SK-N-SH (cell line): ENCODE measurements at regions not wholly inside any gene's neighbourhood (a gene's known extent, or its start where the extent isn't known, plus 50 kb on each side); places are given as distances from the start of the nearest gene placed in this dataset.

Experiments used
- CTCF ChIA-PET: fragments of 300-600, 350-600 bp; formaldehyde crosslinking; extraction: SDS; loops from one replicate; lab custom pipeline; 2021; lab: Yijun Ruan, JAX
- POLR2A ChIA-PET: fragments of 350-600 bp; sonication (Branson Sonifier 250); formaldehyde crosslinking; extraction: SDS; loops from one replicate; lab custom pipeline; 2020; ENCODE audit warnings: antibody characterized with exemption, inconsistent platforms; lab: Yijun Ruan, JAX
- DNase-seq: peaks from one replicate; pipeline ENCODE4 v3.0.0; 2012
- H2AFZ ChIP-seq: fragments of 200-600 bp; sonication (generic); 2 replicates; pipeline ENCODE4 v1.8.1; 2016; ENCODE audit warnings: antibody characterized with exemption, mild to moderate bottlenecking, low read depth
- H3F3A ChIP-seq: fragments of 200-600 bp; sonication (generic); replicated peaks from 2 replicates; pipeline ENCODE3; 2016; ENCODE audit warnings: antibody characterized with exemption, mild to moderate bottlenecking; ENCODE audit not compliant: insufficient read depth
- H3K27ac ChIP-seq, 2 experiments: fragments of 200-500 bp in 1 of 2; fragments of 200-600 bp in 1 of 2; sonication (Bioruptor generic) in 1 of 2; sonication (generic), shearing (Covaris generic) in 1 of 2; 2 replicates each; pipeline versions ENCODE4 v1.5.1 to v1.6.1; 2014 to 2016; ENCODE audit warnings: low read depth in 2 of 2, inconsistent platforms in 1 of 2, low read length in 1 of 2, mild to moderate bottlenecking in 1 of 2, mixed read lengths in 1 of 2
- H3K27me3 ChIP-seq: fragments of 200-600 bp; sonication (generic), shearing (Covaris generic); 2 replicates; pipeline ENCODE4 v1.6.1; 2016; ENCODE audit warnings: mixed run types; ENCODE audit not compliant: insufficient read depth
- H3K36me3 ChIP-seq, 2 experiments: fragments of 200-500 bp in 1 of 2; fragments of 200-600 bp in 1 of 2; sonication (Bioruptor generic) in 1 of 2; sonication (generic) in 1 of 2; replicated peaks in 1 of 2; 2 replicates each; pipeline versions ENCODE3 to v1.5.1; 2014 to 2016; ENCODE audit warnings: low read length in 1 of 2, mild to moderate bottlenecking in 1 of 2; ENCODE audit not compliant: insufficient read depth in 2 of 2, control insufficient read depth in 1 of 2
- H3K4me1 ChIP-seq, 2 experiments: fragments of 200-500 bp in 1 of 2; fragments of 200-600 bp in 1 of 2; sonication (Bioruptor generic) in 1 of 2; sonication (generic), shearing (Covaris generic) in 1 of 2; 2 replicates each; pipeline versions ENCODE4 v1.5.1 to v1.6.1; 2014 to 2016; ENCODE audit warnings: low read depth in 1 of 2, low read length in 1 of 2, mixed run types in 1 of 2; ENCODE audit not compliant: insufficient read depth in 2 of 2, control insufficient read depth in 1 of 2
- H3K4me2 ChIP-seq: fragments of 200-600 bp; sonication (generic), shearing (Covaris generic); 2 replicates; pipeline ENCODE4 v1.6.1; 2017; ENCODE audit warnings: mixed run types
- H3K4me3 ChIP-seq, 2 experiments: fragments of 200-500 bp in 1 of 2; fragments of 200-600 bp in 1 of 2; sonication (Bioruptor generic) in 1 of 2; sonication (generic), shearing (Covaris generic) in 1 of 2; 2 replicates each; pipeline versions ENCODE4 v1.5.1 to v1.8.1; 2014 to 2016; ENCODE audit warnings: low read depth in 2 of 2, inconsistent platforms in 1 of 2, low read length in 1 of 2, mild to moderate bottlenecking in 1 of 2, mixed read lengths in 1 of 2, moderate library complexity in 1 of 2
- H3K79me2 ChIP-seq: fragments of 200-600 bp; sonication (generic); 2 replicates; pipeline ENCODE4 v1.8.1; 2017; ENCODE audit warnings: mild to moderate bottlenecking; ENCODE audit not compliant: insufficient read depth
- H3K9ac ChIP-seq: fragments of 200-600 bp; sonication (generic); 2 replicates; pipeline ENCODE4 v1.6.1; 2017; ENCODE audit warnings: mixed run types
- H3K9me2 ChIP-seq: fragments of 200-600 bp; sonication (generic); 2 replicates; pipeline ENCODE4 v1.6.1; 2017; ENCODE audit warnings: mixed run types
- H3K9me3 ChIP-seq: fragments of 200-600 bp; sonication (generic); 2 replicates; pipeline ENCODE4 v1.6.1; 2017; ENCODE audit warnings: mixed run types, mild to moderate bottlenecking, moderate library complexity
- H4K20me1 ChIP-seq: fragments of 200-600 bp; sonication (generic); 2 replicates; pipeline ENCODE4 v1.6.1; 2017; ENCODE audit warnings: mild to moderate bottlenecking, mixed run types; ENCODE audit not compliant: insufficient read depth
- CHD2 ChIP-seq: fragments of 150-350 bp; IDR thresholded peaks from 2 replicates; pipeline ENCODE4 v1.6.1; 2018; ENCODE audit warnings: low read length; ENCODE audit not compliant: partially characterized antibody
- CTCF ChIP-seq: fragments of 200-600 bp; sonication (generic); IDR thresholded peaks from 2 replicates; pipeline ENCODE4 v1.6.1; 2017; ENCODE audit warnings: antibody characterized with exemption, mild to moderate bottlenecking, moderate library complexity
- EZH2phosphoT487 ChIP-seq: fragments of 200-600 bp; sonication (generic); IDR thresholded peaks from 2 replicates; pipeline ENCODE4 v1.6.1; 2017; ENCODE audit warnings: low read depth, mixed run types, mild to moderate bottlenecking, antibody characterized with exemption, moderate library complexity, borderline replicate concordance
- FOXJ3 ChIP-seq: sonication (generic); formaldehyde crosslinking; IDR thresholded peaks from 2 replicates; pipeline ENCODE4 v1.5.1; 2020; ENCODE audit warnings: mild to moderate bottlenecking, missing genetic modification reagents
- FOXM1 ChIP-seq: IDR thresholded peaks from 2 replicates; pipeline ENCODE4 v1.4.0; 2012; ENCODE audit warnings: low read depth, mild to moderate bottlenecking
- GABPA ChIP-seq: IDR thresholded peaks from 2 replicates; pipeline ENCODE4 v1.4.0; 2012; ENCODE audit warnings: low read depth, mild to moderate bottlenecking
- GATA2 ChIP-seq: sonication (generic); formaldehyde crosslinking; IDR thresholded peaks from 2 replicates; pipeline ENCODE4 v1.5.0; 2020; ENCODE audit warnings: mild to moderate bottlenecking, missing genetic modification reagents
- JUND ChIP-seq: IDR thresholded peaks from 2 replicates; pipeline ENCODE4 v1.4.0; 2012
- MAX ChIP-seq: IDR thresholded peaks from 2 replicates; pipeline ENCODE4 v1.4.0; 2012; ENCODE audit warnings: low read depth
- MEF2A ChIP-seq: IDR thresholded peaks from 2 replicates; pipeline ENCODE4 v1.4.0; 2012; ENCODE audit warnings: low read depth, borderline replicate concordance
- MXI1 ChIP-seq: IDR thresholded peaks from 2 replicates; pipeline ENCODE4 v1.6.1; 2012; ENCODE audit warnings: mild to moderate bottlenecking, low read depth, low read length, improper control_type of control experiment
- NFIC ChIP-seq: IDR thresholded peaks from 2 replicates; pipeline ENCODE4 v1.4.0; 2012; ENCODE audit warnings: borderline replicate concordance
- POLR2AphosphoS5 ChIP-seq: IDR thresholded peaks from 2 replicates; pipeline ENCODE4 v1.6.1; 2012; ENCODE audit warnings: low read depth, low read length
- RCOR1 ChIP-seq: fragments of 150-350 bp; IDR thresholded peaks from 2 replicates; pipeline ENCODE4 v1.6.1; 2017; ENCODE audit warnings: antibody characterized with exemption, low read length
- REST ChIP-seq: IDR thresholded peaks from 2 replicates; pipeline ENCODE4 v1.6.1; 2012; ENCODE audit warnings: mild to moderate bottlenecking, low read depth, low read length, moderate library complexity
- RFX5 ChIP-seq: IDR thresholded peaks from 2 replicates; pipeline ENCODE4 v1.6.1; 2012; ENCODE audit warnings: mild to moderate bottlenecking, improper control_type of control experiment, low read length
- SIN3A ChIP-seq: IDR thresholded peaks from 2 replicates; pipeline ENCODE4 v1.6.1; 2012; ENCODE audit warnings: low read depth, mild to moderate bottlenecking, low read length, moderate library complexity, borderline replicate concordance
- SMC3 ChIP-seq: IDR thresholded peaks from 2 replicates; pipeline ENCODE4 v1.6.1; 2012; ENCODE audit warnings: low read depth, low read length, improper control_type of control experiment
- TAF1 ChIP-seq: IDR thresholded peaks from 2 replicates; pipeline ENCODE4 v1.6.1; 2012; ENCODE audit warnings: low read depth, mild to moderate bottlenecking, low read length, moderate library complexity, borderline replicate concordance
- TCF12 ChIP-seq: IDR thresholded peaks from 2 replicates; pipeline ENCODE4 v1.4.0; 2012
- TEAD4 ChIP-seq: IDR thresholded peaks from 2 replicates; pipeline ENCODE4 v1.4.0; 2012; ENCODE audit warnings: mild to moderate bottlenecking, borderline replicate concordance; ENCODE audit not compliant: insufficient read depth
- YY1 ChIP-seq: IDR thresholded peaks from 2 replicates; pipeline ENCODE4 v1.4.0; 2012; ENCODE audit warnings: low read depth, mild to moderate bottlenecking
- WGBS: methylation state at CpG from one replicate; pipeline ENCODE4 v1.1.6; 2017; ENCODE audit warnings: low lambda C conversion rate; 5-methylcytosine and 5-hydroxymethylcytosine counted together
- TF ChIP-seq, protein P1 (sequence below): fragments of 150-350 bp; IDR thresholded peaks from 2 replicates; pipeline ENCODE4 v1.6.1; 2016; ENCODE audit warnings: mild to moderate bottlenecking, low read depth, low read length

GRCh38 chr4:103405415-103405814, 207.3 kb upstream of the CENPE start (continued):
- TF ChIP-seq REST = no peak
- no peak for TF ChIP-seq TEAD4
- TF ChIP-seq RCOR1 = no peak

DNA sequence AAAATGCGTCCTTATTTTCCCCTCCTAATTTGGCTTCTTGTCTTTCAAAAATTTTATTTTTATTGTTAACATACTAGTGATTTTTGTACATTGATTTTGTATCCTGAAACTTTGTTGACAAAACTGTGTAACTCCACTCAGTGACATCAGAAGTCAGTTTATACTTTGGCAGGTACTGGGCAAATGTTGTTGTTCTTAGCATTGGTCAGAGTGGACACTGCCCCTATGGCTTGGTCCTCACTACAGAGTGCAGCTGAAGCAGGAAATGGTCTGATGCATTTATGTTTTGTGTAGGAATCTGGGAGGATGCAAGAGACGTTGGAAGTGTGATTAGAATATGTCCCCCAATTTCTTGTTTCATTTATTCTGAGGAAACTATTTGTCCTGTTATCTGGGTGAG, 205.5 kb upstream of the CENPE start:
- Histone ChIP-seq H3K9me3 (no peaks in the 10 kb centered on the region), H3K27ac (no peak overlapping the region), H3K36me3 (no peaks in the 10 kb centered on the region), H3K9ac (no peak overlapping the region), H2AFZ (no peak overlapping the region), H3K79me2 (no peaks in the 10 kb centered on the region), H4K20me1 (no peaks in the 10 kb centered on the region), H3K4me3 (no peak overlapping the region), H3K4me1 (no peaks in the 10 kb centered on the region), H3K27me3 (no peaks in the 10 kb centered on the region; the same call in 1 of the 2 replicates), H3K9me2 (no peaks in the 10 kb centered on the region), H3K4me2 (no peak overlapping the region), H3F3A (no peaks in the 10 kb centered on the region)
- ChIA-PET CTCF (no interaction called here), POLR2A (no interaction called here)
- no peak for DNase-seq
- WGBS = 21% methylated on average over 2 of the region's 2 CpGs
- TF ChIP-seq, protein P1, sequence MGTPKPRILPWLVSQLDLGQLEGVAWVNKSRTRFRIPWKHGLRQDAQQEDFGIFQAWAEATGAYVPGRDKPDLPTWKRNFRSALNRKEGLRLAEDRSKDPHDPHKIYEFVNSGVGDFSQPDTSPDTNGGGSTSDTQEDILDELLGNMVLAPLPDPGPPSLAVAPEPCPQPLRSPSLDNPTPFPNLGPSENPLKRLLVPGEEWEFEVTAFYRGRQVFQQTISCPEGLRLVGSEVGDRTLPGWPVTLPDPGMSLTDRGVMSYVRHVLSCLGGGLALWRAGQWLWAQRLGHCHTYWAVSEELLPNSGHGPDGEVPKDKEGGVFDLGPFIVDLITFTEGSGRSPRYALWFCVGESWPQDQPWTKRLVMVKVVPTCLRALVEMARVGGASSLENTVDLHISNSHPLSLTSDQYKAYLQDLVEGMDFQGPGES = no peak
- TF ChIP-seq CTCF = no peak
- no peak for TF ChIP-seq SIN3A
- no peak for TF ChIP-seq GABPA
- TF ChIP-seq FOXJ3 (CRISPR knock-in tag) = no peak
- no peak for TF ChIP-seq MXI1
- TF ChIP-seq POLR2AphosphoS5 = no peak
- no peak for TF ChIP-seq NFIC
- no peak for TF ChIP-seq EZH2phosphoT487
- no peak for TF ChIP-seq SMC3
- TF ChIP-seq TCF12 = no peak
- TF ChIP-seq TAF1 = no peak
- no peak for TF ChIP-seq RFX5
- TF ChIP-seq FOXM1 = no peak
- TF ChIP-seq CHD2 = no peak
- no peak for TF ChIP-seq MEF2A
- no peak for TF ChIP-seq GATA2 (CRISPR knock-in tag)
- no peak for TF ChIP-seq MAX
- no peak for TF ChIP-seq JUND
- no peak for TF ChIP-seq YY1
